Ishikawa (cell line): ENCODE measurements at regions not wholly inside any gene's neighbourhood (a gene's known extent, or its start where the extent isn't known, plus 50 kb on each side); places are given as distances from the start of the nearest gene placed in this dataset.

Source experiments
- CEBPB ChIP-seq: IDR thresholded peaks from 2 replicates; pipeline ENCODE4 v1.6.1; 2012
- CREB1 ChIP-seq: IDR thresholded peaks from 2 replicates; pipeline ENCODE4 v1.6.1; 2012; ENCODE audit warnings: low read depth
- EGR1 ChIP-seq: IDR thresholded peaks from 2 replicates; pipeline ENCODE4 v1.6.1; 2012
- EP300 ChIP-seq: IDR thresholded peaks from 2 replicates; pipeline ENCODE4 v1.6.1; 2012; ENCODE audit warnings: borderline replicate concordance
- NFIC ChIP-seq: IDR thresholded peaks from 2 replicates; pipeline ENCODE4 v1.6.1; 2012
- RAD21 ChIP-seq: IDR thresholded peaks from 2 replicates; pipeline ENCODE4 v1.6.1; 2012; ENCODE audit warnings: low read depth
- TAF1 ChIP-seq: IDR thresholded peaks from 2 replicates; pipeline ENCODE4 v1.6.1; 2012; ENCODE audit warnings: low read depth, mild to moderate bottlenecking
- TCF12 ChIP-seq: IDR thresholded peaks from 2 replicates; pipeline ENCODE4 v1.6.1; 2012; ENCODE audit warnings: low read depth
- TEAD4 ChIP-seq: IDR thresholded peaks from 2 replicates; pipeline ENCODE4 v1.6.1; 2012
- USF1 ChIP-seq: IDR thresholded peaks from 2 replicates; pipeline ENCODE4 v1.6.1; 2012
- YY1 ChIP-seq: IDR thresholded peaks from 2 replicates; pipeline ENCODE4 v1.6.1; 2012; ENCODE audit warnings: low read depth
- ZBTB7A ChIP-seq: IDR thresholded peaks from 2 replicates; pipeline ENCODE4 v1.6.1; 2012; ENCODE audit warnings: low read depth
- TF ChIP-seq, protein P1 (sequence below): IDR thresholded peaks from 2 replicates; pipeline ENCODE4 v1.6.1; 2012
- TF ChIP-seq, protein P2 (sequence below): IDR thresholded peaks from 2 replicates; pipeline ENCODE4 v1.6.1; 2012; ENCODE audit warnings: low read depth, mild to moderate bottlenecking

DNA sequence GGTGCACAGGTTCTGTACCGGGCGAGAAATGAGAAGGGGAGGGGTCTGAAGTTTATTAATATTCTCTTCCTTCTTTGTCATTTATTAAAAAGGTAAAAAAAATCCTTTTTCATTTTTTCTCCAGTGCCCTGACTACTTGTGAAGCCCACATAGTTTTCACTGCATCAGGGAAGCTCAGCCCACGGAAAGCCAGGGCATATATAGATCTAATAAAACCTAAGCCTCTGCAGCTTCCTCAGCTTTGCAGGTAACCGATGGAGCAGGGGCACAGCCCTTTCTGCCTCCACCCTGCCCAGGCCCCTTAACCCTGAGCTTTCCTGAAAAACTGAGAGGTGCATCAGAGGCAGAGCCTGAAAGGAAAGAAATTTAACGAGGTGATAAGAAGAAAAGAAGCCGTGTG lies 140.1 kb downstream of the NXPE2 start:
- no peak for TF ChIP-seq TCF12
- TF ChIP-seq, protein P1, sequence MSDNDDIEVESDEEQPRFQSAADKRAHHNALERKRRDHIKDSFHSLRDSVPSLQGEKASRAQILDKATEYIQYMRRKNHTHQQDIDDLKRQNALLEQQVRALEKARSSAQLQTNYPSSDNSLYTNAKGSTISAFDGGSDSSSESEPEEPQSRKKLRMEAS = no peak
- TF ChIP-seq TEAD4 = no peak
- TF ChIP-seq CREB1 = no peak
- TF ChIP-seq, protein P2, sequence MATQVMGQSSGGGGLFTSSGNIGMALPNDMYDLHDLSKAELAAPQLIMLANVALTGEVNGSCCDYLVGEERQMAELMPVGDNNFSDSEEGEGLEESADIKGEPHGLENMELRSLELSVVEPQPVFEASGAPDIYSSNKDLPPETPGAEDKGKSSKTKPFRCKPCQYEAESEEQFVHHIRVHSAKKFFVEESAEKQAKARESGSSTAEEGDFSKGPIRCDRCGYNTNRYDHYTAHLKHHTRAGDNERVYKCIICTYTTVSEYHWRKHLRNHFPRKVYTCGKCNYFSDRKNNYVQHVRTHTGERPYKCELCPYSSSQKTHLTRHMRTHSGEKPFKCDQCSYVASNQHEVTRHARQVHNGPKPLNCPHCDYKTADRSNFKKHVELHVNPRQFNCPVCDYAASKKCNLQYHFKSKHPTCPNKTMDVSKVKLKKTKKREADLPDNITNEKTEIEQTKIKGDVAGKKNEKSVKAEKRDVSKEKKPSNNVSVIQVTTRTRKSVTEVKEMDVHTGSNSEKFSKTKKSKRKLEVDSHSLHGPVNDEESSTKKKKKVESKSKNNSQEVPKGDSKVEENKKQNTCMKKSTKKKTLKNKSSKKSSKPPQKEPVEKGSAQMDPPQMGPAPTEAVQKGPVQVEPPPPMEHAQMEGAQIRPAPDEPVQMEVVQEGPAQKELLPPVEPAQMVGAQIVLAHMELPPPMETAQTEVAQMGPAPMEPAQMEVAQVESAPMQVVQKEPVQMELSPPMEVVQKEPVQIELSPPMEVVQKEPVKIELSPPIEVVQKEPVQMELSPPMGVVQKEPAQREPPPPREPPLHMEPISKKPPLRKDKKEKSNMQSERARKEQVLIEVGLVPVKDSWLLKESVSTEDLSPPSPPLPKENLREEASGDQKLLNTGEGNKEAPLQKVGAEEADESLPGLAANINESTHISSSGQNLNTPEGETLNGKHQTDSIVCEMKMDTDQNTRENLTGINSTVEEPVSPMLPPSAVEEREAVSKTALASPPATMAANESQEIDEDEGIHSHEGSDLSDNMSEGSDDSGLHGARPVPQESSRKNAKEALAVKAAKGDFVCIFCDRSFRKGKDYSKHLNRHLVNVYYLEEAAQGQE = no peak
- TF ChIP-seq CEBPB = no peak
- no peak for TF ChIP-seq EP300
- TF ChIP-seq ZBTB7A = no peak

GRCh38 chr11:114819028-114819427 lies 140.7 kb downstream of the NXPE2 start:
- TF ChIP-seq, protein P1 = no peak
- TF ChIP-seq YY1 = no peak
- no peak for TF ChIP-seq CEBPB
- no peak for TF ChIP-seq EGR1
- TF ChIP-seq ZBTB7A = no peak
- TF ChIP-seq RAD21 = no peak
- TF ChIP-seq TAF1 = no peak
- no peak for TF ChIP-seq NFIC
- no peak for TF ChIP-seq EP300
- TF ChIP-seq, protein P2 = no peak
- TF ChIP-seq USF1 = no peak

DNA sequence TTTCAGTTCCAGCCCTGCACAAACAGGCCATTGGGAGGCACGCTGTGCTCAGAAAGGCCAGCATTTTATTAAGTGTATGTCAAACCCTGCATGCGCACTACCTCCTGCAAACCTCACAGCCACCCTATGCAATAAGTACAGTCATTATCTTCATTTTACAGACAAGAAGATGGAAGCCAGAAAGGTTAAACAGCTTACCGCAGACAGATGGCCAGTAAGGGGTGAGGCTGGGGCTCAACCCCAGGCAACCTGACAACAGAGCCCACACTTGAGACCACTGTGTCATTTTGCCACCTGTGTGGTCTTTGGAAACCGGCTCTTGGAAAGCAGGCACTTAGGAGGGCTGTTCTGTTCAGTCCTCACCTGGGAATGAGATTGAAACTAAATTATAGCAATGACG lies 142.3 kb downstream of the NXPE2 start:
- TF ChIP-seq, protein P2 = no peak
- TF ChIP-seq USF1 (no peak), TAF1 (no peak), EP300 (no peak), CREB1 (no peak), CEBPB (no peak), NFIC (no peak), YY1 (no peak), ZBTB7A (no peak), RAD21 (no peak), TCF12 (no peak), TEAD4 (no peak), EGR1 (no peak)
- TF ChIP-seq, protein P1 = no peak

DNA sequence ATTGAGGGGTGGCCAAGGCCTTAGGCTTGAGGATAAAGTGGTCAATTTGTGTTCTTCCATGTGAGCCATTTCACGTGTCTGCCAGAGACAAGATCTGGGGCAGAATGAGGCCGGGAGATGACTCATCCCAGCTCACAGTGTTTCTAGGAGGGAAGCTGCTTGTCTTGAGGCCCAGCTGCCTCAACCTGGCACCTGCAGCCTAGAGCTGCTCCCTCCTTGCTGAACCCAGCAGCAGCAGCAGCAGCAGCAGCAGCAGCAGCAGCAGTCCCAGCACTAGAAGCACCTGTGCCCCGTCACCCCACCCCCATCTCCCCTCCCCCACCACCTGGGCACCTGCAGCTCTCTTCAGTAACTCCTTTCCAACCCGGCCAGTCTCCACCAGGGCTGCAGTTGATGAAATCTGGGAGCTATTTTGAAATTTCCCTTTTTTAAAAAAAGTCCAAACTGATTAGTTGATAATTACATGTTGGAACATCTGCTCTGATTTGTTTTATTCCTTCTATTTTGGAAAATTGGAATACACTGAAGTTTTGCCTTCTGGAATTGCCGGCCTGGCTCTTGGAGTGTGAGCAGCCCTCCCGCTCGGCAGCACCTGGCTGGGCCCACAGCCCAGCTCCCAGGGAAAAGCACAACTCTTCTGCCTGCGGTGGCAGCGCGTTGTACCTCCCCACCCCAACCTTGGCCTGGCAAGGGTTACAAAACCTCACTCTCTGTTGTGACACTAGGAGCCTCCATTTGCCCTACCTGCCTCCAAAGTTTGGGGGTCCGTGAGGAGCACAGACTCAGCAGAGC lies 143.5 kb downstream of the NXPE2 start:
- no peak for TF ChIP-seq TAF1
- TF ChIP-seq, protein P1 = no peak
- no peak for TF ChIP-seq CEBPB
- TF ChIP-seq RAD21 = no peak
- no peak for TF ChIP-seq NFIC
- TF ChIP-seq EP300 = no peak
- no peak for TF ChIP-seq TEAD4
- no peak for TF ChIP-seq EGR1
